NB4 (cell line): ENCODE measurements at regions not wholly inside any gene's neighbourhood (a gene's known extent, or its start where the extent isn't known, plus 50 kb on each side); places are given as distances from the start of the nearest gene placed in this dataset.

ENCODE experiments used
- DNase-seq: peaks from one replicate; pipeline ENCODE4 v3.0.0; 2010; ENCODE audit warnings: low read depth
- H3K4me3 ChIP-seq: one replicate; pipeline ENCODE4 v1.5.1; 2011; ENCODE audit warnings: mild to moderate bottlenecking, low read depth, low read length, moderate library complexity
- MYC ChIP-seq: IDR thresholded peaks from 2 replicates; pipeline ENCODE4 v1.6.1; 2011; ENCODE audit warnings: low read depth, low read length
- POLR2A ChIP-seq: IDR thresholded peaks from 2 replicates; pipeline ENCODE4 v1.6.1; 2011; ENCODE audit warnings: mild to moderate bottlenecking; ENCODE audit not compliant: insufficient read length; ENCODE audit errors: extremely low read depth
- TF ChIP-seq, protein P1 (sequence below): IDR thresholded peaks from one replicate; pipeline ENCODE4 v1.5.1; 2012; ENCODE audit warnings: low read depth, low read length
- TF ChIP-seq, protein P2 (sequence below): IDR thresholded peaks from 2 replicates; pipeline ENCODE4 v1.6.1; 2011; ENCODE audit warnings: low read depth, low read length

DNA sequence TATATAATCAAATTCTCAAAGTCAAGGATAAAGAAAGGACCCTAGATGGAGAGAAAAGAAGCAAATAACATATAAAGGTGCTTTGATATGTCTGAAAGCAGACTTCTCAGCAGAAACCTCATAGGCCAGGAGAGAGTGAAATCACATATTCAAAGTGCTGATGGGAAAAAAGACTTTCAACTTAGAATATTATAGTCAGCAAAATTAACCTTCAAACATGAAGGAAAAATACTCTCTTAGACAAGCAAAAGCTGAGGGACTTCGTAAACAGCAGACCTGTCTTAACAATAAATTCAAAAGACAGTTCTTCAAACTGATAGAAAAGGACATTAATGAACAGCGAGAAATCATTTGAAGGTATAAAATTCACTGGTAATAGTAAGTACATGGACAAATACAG, 107.2 kb upstream of the KCNH7 start:
- no peak for DNase-seq

DNA sequence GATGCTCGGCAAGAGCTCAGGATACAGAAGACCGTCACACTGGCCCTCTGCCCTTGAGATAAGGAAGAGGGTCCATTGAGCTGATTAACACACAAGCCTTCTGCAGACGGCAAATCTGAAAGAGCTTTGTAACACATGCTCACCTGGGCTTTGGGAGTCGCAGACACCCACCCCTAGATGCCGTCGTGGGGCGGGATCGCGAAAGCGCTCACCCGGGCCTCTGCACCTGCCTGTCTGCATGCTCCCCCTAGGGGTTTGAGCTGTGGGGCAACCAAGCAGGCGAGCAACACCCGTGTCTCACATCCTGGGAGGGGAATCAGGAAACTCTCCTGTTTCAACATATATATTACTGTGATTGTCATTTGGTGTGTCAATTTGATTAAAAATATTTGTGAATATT, 99.8 kb upstream of the KCNH7 start:
- DNase-seq: no peak
- TF ChIP-seq MYC (no peak), POLR2A (no peak)
- TF ChIP-seq, protein P1, sequence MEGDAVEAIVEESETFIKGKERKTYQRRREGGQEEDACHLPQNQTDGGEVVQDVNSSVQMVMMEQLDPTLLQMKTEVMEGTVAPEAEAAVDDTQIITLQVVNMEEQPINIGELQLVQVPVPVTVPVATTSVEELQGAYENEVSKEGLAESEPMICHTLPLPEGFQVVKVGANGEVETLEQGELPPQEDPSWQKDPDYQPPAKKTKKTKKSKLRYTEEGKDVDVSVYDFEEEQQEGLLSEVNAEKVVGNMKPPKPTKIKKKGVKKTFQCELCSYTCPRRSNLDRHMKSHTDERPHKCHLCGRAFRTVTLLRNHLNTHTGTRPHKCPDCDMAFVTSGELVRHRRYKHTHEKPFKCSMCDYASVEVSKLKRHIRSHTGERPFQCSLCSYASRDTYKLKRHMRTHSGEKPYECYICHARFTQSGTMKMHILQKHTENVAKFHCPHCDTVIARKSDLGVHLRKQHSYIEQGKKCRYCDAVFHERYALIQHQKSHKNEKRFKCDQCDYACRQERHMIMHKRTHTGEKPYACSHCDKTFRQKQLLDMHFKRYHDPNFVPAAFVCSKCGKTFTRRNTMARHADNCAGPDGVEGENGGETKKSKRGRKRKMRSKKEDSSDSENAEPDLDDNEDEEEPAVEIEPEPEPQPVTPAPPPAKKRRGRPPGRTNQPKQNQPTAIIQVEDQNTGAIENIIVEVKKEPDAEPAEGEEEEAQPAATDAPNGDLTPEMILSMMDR: no peak
- TF ChIP-seq, protein P2, sequence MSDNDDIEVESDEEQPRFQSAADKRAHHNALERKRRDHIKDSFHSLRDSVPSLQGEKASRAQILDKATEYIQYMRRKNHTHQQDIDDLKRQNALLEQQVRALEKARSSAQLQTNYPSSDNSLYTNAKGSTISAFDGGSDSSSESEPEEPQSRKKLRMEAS: no peak
- H3K4me3 ChIP-seq: no peak overlapping the region

More for the DNA sequence above, 107.2 kb upstream of the KCNH7 start:
- no peak for TF ChIP-seq POLR2A
- TF ChIP-seq, protein P1: no peak
- no peak for TF ChIP-seq MYC
- TF ChIP-seq, protein P2: no peak
- no peak overlapping the region for H3K4me3 ChIP-seq

DNA sequence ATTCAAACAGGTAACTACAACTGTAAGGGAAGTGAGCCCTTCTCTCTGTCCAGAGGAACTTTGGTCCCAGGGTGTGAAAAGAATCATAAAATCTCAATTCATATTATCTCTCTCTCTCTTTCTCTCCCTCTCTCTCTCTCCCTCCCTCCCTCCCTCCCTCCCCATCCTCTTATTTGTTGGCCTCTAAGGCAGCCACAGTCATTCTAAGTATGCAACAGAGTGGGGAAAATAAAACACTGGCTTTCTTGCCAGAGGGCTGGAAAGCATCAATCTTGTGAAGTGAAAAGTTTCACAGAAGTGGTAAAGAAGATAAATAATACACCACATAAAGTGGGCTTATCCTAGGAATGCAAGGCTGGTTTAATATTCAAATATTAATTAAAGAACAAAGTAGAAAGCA, 95.6 kb upstream of the KCNH7 start:
- DNase-seq: no peak
- no peak overlapping the region for H3K4me3 ChIP-seq
- TF ChIP-seq, protein P2: no peak
- TF ChIP-seq, protein P1: no peak
- TF ChIP-seq POLR2A (no peak), MYC (no peak)

DNA sequence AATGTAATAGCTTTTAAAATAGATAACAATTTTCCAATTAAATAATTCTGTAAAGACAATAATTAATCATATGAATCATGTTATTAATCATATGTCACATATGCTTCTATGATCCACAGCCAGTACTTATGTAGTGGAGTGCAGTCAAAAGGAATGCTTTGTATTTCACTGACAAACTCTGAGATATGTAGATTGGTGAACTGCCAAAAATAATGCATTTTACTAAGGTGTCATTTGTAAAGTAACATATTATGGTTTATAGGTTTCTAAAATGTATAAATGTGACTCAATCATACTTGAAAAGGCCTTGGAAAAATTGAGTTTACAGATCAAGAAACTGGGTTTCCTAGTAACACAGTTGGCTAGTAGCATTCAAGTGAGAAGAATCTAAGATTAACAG, 93.8 kb upstream of the KCNH7 start:
- TF ChIP-seq, protein P1: no peak
- TF ChIP-seq, protein P2: no peak
- TF ChIP-seq MYC (no peak), POLR2A (no peak)
- no peak for DNase-seq
- H3K4me3 ChIP-seq: no peak overlapping the region

DNA sequence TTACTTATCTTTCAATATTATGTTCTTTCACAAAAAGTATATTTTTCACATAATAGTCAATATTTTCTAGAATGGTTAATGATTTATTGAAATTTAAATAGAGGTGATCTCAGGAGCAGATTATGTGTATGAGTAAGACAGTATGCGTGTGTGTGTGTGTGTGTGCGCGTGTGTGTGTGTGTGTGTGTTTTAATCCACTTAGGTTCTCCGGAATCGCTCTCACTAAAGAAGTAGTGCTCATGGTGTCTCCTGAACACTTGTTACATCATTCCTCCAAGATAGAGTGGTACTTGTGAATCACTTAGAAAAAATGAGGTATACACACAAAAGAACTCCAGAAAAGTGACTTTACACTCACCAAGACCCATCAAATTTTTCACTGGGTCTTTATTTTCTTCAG, 91.0 kb upstream of the KCNH7 start:
- DNase-seq: no peak
- H3K4me3 ChIP-seq: no peak overlapping the region
- TF ChIP-seq, protein P1: no peak
- TF ChIP-seq MYC (no peak), POLR2A (no peak)
- TF ChIP-seq, protein P2: no peak

DNA sequence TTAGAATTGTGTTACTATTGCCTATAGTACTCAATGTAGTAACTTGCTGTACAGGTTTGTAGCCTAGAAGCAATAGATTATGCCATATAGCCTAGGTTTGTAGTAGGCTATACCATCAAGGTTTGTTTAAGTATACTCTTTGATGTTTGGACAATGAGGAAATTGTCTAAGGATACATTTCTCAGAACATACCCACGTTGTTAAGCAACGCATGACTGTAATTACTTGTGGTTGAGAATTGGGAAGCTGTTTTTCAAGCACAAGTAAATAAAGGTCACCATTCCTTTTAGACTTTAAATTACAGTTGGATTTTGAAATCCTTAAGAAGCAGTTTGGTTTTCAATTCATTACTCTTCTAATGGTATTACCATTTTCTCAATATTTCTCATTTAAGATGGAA, 89.8 kb upstream of the KCNH7 start:
- TF ChIP-seq POLR2A (no peak), MYC (no peak)
- TF ChIP-seq, protein P2: no peak
- TF ChIP-seq, protein P1: no peak
- no peak overlapping the region for H3K4me3 ChIP-seq
- DNase-seq: peak; percentile 75
